H9 (cell line): ENCODE measurements at regions not wholly inside any gene's neighbourhood (a gene's known extent, or its start where the extent isn't known, plus 50 kb on each side); places are given as distances from the start of the nearest gene placed in this dataset.

Source experiments
- DNase-seq: peaks from one replicate; pipeline ENCODE4 v3.0.0-alpha.2; 2017
- H2AFZ ChIP-seq: one replicate; pipeline ENCODE4 v1.6.1; 2013; ENCODE audit warnings: mild to moderate bottlenecking, low read length, control low read depth, moderate library complexity
- H2AK5ac ChIP-seq: 2 replicates; pipeline ENCODE4 v1.6.1; 2013; ENCODE audit warnings: low read length, control low read depth, mixed read lengths; ENCODE audit not compliant: insufficient read length
- H2BK120ac ChIP-seq: one replicate; pipeline ENCODE4 v1.6.1; 2013; ENCODE audit warnings: low read depth, mild to moderate bottlenecking, low read length, control low read depth, inconsistent platforms; ENCODE audit not compliant: poor library complexity, severe bottlenecking
- H2BK12ac ChIP-seq: 2 replicates; pipeline ENCODE4 v1.6.1; 2013; ENCODE audit warnings: low read length, control low read depth, mixed read lengths, low read depth; ENCODE audit not compliant: insufficient read length
- H2BK15ac ChIP-seq: 2 replicates; pipeline ENCODE4 v1.6.1; 2013; ENCODE audit warnings: low read depth, low read length, control low read depth
- H2BK20ac ChIP-seq: one replicate; pipeline ENCODE4 v1.6.1; 2013; ENCODE audit warnings: low read depth, mild to moderate bottlenecking, low read length, control low read depth, inconsistent platforms; ENCODE audit not compliant: poor library complexity, severe bottlenecking
- H2BK5ac ChIP-seq: 2 replicates; pipeline ENCODE4 v1.6.1; 2013; ENCODE audit warnings: low read length, control low read depth, mixed read lengths; ENCODE audit not compliant: insufficient read length
- H3K14ac ChIP-seq: 2 replicates; pipeline ENCODE4 v1.6.1; 2013; ENCODE audit warnings: low read length, control low read depth; ENCODE audit not compliant: insufficient read depth
- H3K18ac ChIP-seq: 2 replicates; pipeline ENCODE4 v1.6.1; 2013; ENCODE audit warnings: low read depth, mild to moderate bottlenecking, mixed read lengths, low read length, control low read depth; ENCODE audit not compliant: insufficient read length
- H3K23ac ChIP-seq: 2 replicates; pipeline ENCODE4 v1.6.1; 2013; ENCODE audit warnings: low read length, control low read depth, mixed read lengths, low read depth; ENCODE audit not compliant: insufficient read length
- H3K23me2 ChIP-seq: 2 replicates; pipeline ENCODE4 v1.6.1; 2013; ENCODE audit warnings: low read depth, mild to moderate bottlenecking, mixed read lengths, low read length, control low read depth; ENCODE audit not compliant: insufficient read length, poor library complexity, severe bottlenecking
- H3K27ac ChIP-seq: 2 replicates; pipeline ENCODE4 v1.5.1; 2013; ENCODE audit warnings: low read length, control low read depth, mixed read lengths, low read depth; ENCODE audit not compliant: insufficient read length
- H3K27me3 ChIP-seq: 2 replicates; pipeline ENCODE4 v1.6.1; 2013; ENCODE audit warnings: low read length, control low read depth, inconsistent platforms; ENCODE audit not compliant: insufficient read depth
- H3K4ac ChIP-seq: 2 replicates; pipeline ENCODE4 v1.6.1; 2013; ENCODE audit warnings: low read depth, mild to moderate bottlenecking, control low read depth, inconsistent platforms, low read length, moderate library complexity
- H3K4me1 ChIP-seq: 2 replicates; pipeline ENCODE4 v1.6.1; 2013; ENCODE audit warnings: low read length, control low read depth, inconsistent platforms; ENCODE audit not compliant: insufficient read depth
- H3K4me2 ChIP-seq: 2 replicates; pipeline ENCODE4 v1.6.1; 2013; ENCODE audit warnings: low read length, control low read depth, mixed read lengths; ENCODE audit not compliant: insufficient read length, insufficient read depth
- H3K56ac ChIP-seq: 2 replicates; pipeline ENCODE4 v1.6.1; 2013; ENCODE audit warnings: low read depth, mild to moderate bottlenecking, mixed read lengths, low read length, control low read depth; ENCODE audit not compliant: insufficient read length
- H3K79me1 ChIP-seq: 2 replicates; pipeline ENCODE4 v1.6.1; 2013; ENCODE audit warnings: low read depth, mild to moderate bottlenecking, moderate library complexity, low read length, control low read depth, inconsistent platforms; ENCODE audit not compliant: insufficient read depth, poor library complexity, severe bottlenecking
- H3K79me2 ChIP-seq: 2 replicates; pipeline ENCODE4 v1.6.1; 2013; ENCODE audit warnings: low read length, control low read depth, inconsistent platforms; ENCODE audit not compliant: insufficient read depth
- H3K9ac ChIP-seq: 2 replicates; pipeline ENCODE4 v1.6.1; 2013; ENCODE audit warnings: low read length, control low read depth, mixed read lengths; ENCODE audit not compliant: insufficient read length; ENCODE audit errors: extremely low read depth
- H3K9me3 ChIP-seq: one replicate; pipeline ENCODE4 v1.6.1; 2013; ENCODE audit warnings: low read depth, low read length, inconsistent platforms; ENCODE audit not compliant: control insufficient read depth
- H3T11ph ChIP-seq: one replicate; pipeline ENCODE4 v1.6.1; 2013; ENCODE audit warnings: mild to moderate bottlenecking, low read length, control low read depth, inconsistent platforms
- H4K20me1 ChIP-seq: one replicate; pipeline ENCODE4 v1.6.1; 2013; ENCODE audit not compliant: control insufficient read depth, insufficient read length, insufficient read depth
- H4K5ac ChIP-seq: 2 replicates; pipeline ENCODE4 v1.6.1; 2013; ENCODE audit warnings: low read depth, mild to moderate bottlenecking, mixed read lengths, low read length, control low read depth; ENCODE audit not compliant: insufficient read length
- H4K8ac ChIP-seq: replicated peaks from 2 replicates; pipeline ENCODE4 v1.6.1; 2013; ENCODE audit warnings: low read length, control low read depth, mixed read lengths, low read depth; ENCODE audit not compliant: insufficient read length
- H4K91ac ChIP-seq: 2 replicates; pipeline ENCODE4 v1.6.1; 2013; ENCODE audit warnings: low read depth, mild to moderate bottlenecking, moderate library complexity, mixed read lengths, low read length, control low read depth; ENCODE audit not compliant: insufficient read length
- H3K27ac Mint-ChIP-seq, 3 experiments: 2 replicates in 2 of 3; 3 replicates in 1 of 3; pipeline ENCODE4 v1.8.0; 2020 to 2021; ENCODE audit warnings: mixed read lengths in 3 of 3, mild to moderate bottlenecking in 1 of 3, moderate library complexity in 1 of 3
- H3K27me3 Mint-ChIP-seq: 2 replicates; pipeline ENCODE4 v1.8.0; 2021; ENCODE audit warnings: low read depth, mild to moderate bottlenecking, moderate library complexity, mixed read lengths
- H3K36me3 Mint-ChIP-seq, 3 experiments: 2 replicates in 2 of 3; 3 replicates in 1 of 3; pipeline ENCODE4 v1.8.0; 2020 to 2021; ENCODE audit warnings: low read depth in 3 of 3, mixed read lengths in 3 of 3; ENCODE audit not compliant: insufficient read depth in 1 of 3
- H3K4me1 Mint-ChIP-seq, 2 experiments: 2 replicates each; pipeline ENCODE4 v1.8.0; 2020; ENCODE audit warnings: mixed read lengths in 2 of 2
- H3K4me3 Mint-ChIP-seq, 2 experiments: 2 replicates in 1 of 2; 3 replicates in 1 of 2; pipeline ENCODE4 v1.8.0; 2020 to 2021; ENCODE audit warnings: mild to moderate bottlenecking in 2 of 2, mixed read lengths in 2 of 2, moderate library complexity in 1 of 2
- H3K9me3 Mint-ChIP-seq, 2 experiments: 2 replicates in 1 of 2; 3 replicates in 1 of 2; pipeline ENCODE4 v1.8.0; 2020; ENCODE audit warnings: mild to moderate bottlenecking in 2 of 2, mixed read lengths in 2 of 2, moderate library complexity in 1 of 2
- CTCF ChIP-seq: fragments of 200-600 bp; sonication (generic); conservative IDR thresholded peaks from 3 replicates; pipeline ENCODE4 v1.8.0; 2021; ENCODE audit warnings: antibody characterized with exemption, mild to moderate bottlenecking
- WGBS: extraction: QIAGEN DNeasy Blood & Tissue Kit; methylation state at CpG from one replicate; pipeline ENCODE4 v1.1.7; 2013; ENCODE audit warnings: missing lambda C conversion rate, low lambda C conversion rate, mixed read lengths; ENCODE audit not compliant: insufficient read length; ENCODE audit errors: extremely low coverage; 5-methylcytosine and 5-hydroxymethylcytosine counted together

- Histone ChIP-seq H4K5ac (no peak overlapping the region), H2BK15ac (no peak overlapping the region), H3K18ac (no peak overlapping the region), H3K23ac (no peak overlapping the region), H3K4ac (no peak overlapping the region), H3T11ph (no peak overlapping the region), H4K91ac (no peak overlapping the region), H2AK5ac (no peak overlapping the region), H3K27me3 (no peaks in the 10 kb centered on the region; the same call in 1 of the 2 replicates), H2BK5ac (no peak overlapping the region), H2BK12ac (no peak overlapping the region), H3K79me1 (no peaks in the 10 kb centered on the region), H3K23me2 (no peaks in the 10 kb centered on the region), H3K27ac (no peak overlapping the region), H3K56ac (no peak overlapping the region), H4K8ac (no peak overlapping the region), H3K4me1 (no peaks in the 10 kb centered on the region), H3K79me2 (no peaks in the 10 kb centered on the region), H3K9ac (no peak overlapping the region), H2AFZ (no peak overlapping the region), H4K20me1 (no peaks in the 10 kb centered on the region), H3K14ac (no peak overlapping the region), H2BK20ac (no peak overlapping the region), H3K4me2 (no peak overlapping the region), H3K9me3 (no peaks in the 10 kb centered on the region), H2BK120ac (no peak overlapping the region)
- H3K4me3 Mint-ChIP-seq, result no peak overlapping the region
- TF ChIP-seq CTCF, result no peak
- H3K9me3 Mint-ChIP-seq, result no peaks in the 10 kb centered on the region
- no peaks in the 10 kb centered on the region for H3K36me3 Mint-ChIP-seq
- H3K4me1 Mint-ChIP-seq, result peaks cover 11 to 21% of the 10 kb centered on the region in 2 experiments; a peak in 3 of 4 replicates
- peaks cover 34% of the 10 kb centered on the region for H3K27me3 Mint-ChIP-seq
- no peak for DNase-seq
- H3K27ac Mint-ChIP-seq, result 0 out of 7 replicates have a peak overlapping the region, but pooled peaks of 1 of the 3 experiments have one; percentile 56
- WGBS, result no CpG with 5 or more reads among the region's 2 CpGs
Observed at GRCh38 chr11:115081972-115082371, 403.6 kb downstream of the NXPE2 start.
